GM12878 (cell line): ENCODE measurements at regions not wholly inside any gene's neighbourhood (a gene's known extent, or its start where the extent isn't known, plus 50 kb on each side); places are given as distances from the start of the nearest gene placed in this dataset.

ENCODE experiments used
- EZH2 ChIP-seq: IDR thresholded peaks from 2 replicates; pipeline ENCODE4 v1.6.1; 2012; ENCODE audit warnings: low read depth, mild to moderate bottlenecking, control low read depth, inconsistent platforms, low read length, borderline replicate concordance; ENCODE audit not compliant: control insufficient read depth
- HCFC1 ChIP-seq: fragments of 150-350 bp; IDR thresholded peaks from 2 replicates; pipeline ENCODE4 v1.6.1; 2014; ENCODE audit warnings: low read length
- PKNOX1 ChIP-seq: fragments of 450-650 bp; IDR thresholded peaks from 2 replicates; pipeline ENCODE4 v1.6.1; 2016; ENCODE audit warnings: mild to moderate bottlenecking
- RCOR1 ChIP-seq: conservative IDR thresholded peaks from 2 replicates; pipeline ENCODE4 v1.6.1; 2012; ENCODE audit warnings: low read depth, low read length, improper control_type of control experiment
- ZBTB33 ChIP-seq: fragments of 450-650 bp; IDR thresholded peaks from 2 replicates; pipeline ENCODE4 v1.6.1; 2017; ENCODE audit warnings: mild to moderate bottlenecking
- TF ChIP-seq, protein P1 (sequence below): fragments of 450-650 bp; formaldehyde crosslinking; IDR thresholded peaks from 2 replicates; pipeline ENCODE4 v1.4.0; 2020; ENCODE audit warnings: mild to moderate bottlenecking, moderate library complexity
- TF ChIP-seq, protein P2 (sequence below): IDR thresholded peaks from 2 replicates; pipeline ENCODE4 v1.6.1; 2011; ENCODE audit warnings: borderline replicate concordance, low read depth, mild to moderate bottlenecking, moderate library complexity, mixed read lengths, low read length; ENCODE audit not compliant: insufficient read depth; ENCODE audit errors: extremely low read length

- TF ChIP-seq PKNOX1 (no peak), ZBTB33 (no peak), RCOR1 (no peak), HCFC1 (no peak), EZH2 (no peak)
- TF ChIP-seq, protein P1, sequence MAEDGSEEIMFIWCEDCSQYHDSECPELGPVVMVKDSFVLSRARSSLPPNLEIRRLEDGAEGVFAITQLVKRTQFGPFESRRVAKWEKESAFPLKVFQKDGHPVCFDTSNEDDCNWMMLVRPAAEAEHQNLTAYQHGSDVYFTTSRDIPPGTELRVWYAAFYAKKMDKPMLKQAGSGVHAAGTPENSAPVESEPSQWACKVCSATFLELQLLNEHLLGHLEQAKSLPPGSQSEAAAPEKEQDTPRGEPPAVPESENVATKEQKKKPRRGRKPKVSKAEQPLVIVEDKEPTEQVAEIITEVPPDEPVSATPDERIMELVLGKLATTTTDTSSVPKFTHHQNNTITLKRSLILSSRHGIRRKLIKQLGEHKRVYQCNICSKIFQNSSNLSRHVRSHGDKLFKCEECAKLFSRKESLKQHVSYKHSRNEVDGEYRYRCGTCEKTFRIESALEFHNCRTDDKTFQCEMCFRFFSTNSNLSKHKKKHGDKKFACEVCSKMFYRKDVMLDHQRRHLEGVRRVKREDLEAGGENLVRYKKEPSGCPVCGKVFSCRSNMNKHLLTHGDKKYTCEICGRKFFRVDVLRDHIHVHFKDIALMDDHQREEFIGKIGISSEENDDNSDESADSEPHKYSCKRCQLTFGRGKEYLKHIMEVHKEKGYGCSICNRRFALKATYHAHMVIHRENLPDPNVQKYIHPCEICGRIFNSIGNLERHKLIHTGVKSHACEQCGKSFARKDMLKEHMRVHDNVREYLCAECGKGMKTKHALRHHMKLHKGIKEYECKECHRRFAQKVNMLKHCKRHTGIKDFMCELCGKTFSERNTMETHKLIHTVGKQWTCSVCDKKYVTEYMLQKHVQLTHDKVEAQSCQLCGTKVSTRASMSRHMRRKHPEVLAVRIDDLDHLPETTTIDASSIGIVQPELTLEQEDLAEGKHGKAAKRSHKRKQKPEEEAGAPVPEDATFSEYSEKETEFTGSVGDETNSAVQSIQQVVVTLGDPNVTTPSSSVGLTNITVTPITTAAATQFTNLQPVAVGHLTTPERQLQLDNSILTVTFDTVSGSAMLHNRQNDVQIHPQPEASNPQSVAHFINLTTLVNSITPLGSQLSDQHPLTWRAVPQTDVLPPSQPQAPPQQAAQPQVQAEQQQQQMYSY: no peak
- TF ChIP-seq, protein P2, sequence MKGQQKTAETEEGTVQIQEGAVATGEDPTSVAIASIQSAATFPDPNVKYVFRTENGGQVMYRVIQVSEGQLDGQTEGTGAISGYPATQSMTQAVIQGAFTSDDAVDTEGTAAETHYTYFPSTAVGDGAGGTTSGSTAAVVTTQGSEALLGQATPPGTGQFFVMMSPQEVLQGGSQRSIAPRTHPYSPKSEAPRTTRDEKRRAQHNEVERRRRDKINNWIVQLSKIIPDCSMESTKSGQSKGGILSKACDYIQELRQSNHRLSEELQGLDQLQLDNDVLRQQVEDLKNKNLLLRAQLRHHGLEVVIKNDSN: no peak
Observed at GRCh38 chr14:26982071-26982470, 384.2 kb upstream of the NOVA1 start.
